BLaER1 treated with 17β-estradiol and CSF1 and Interleukin-3, amounts not matched to agents 10 nM and 100 nM (cell line): ENCODE measurements at regions not wholly inside any gene's neighbourhood (a gene's known extent, or its start where the extent isn't known, plus 50 kb on each side); places are given as distances from the start of the nearest gene placed in this dataset.

Experiments used
- H3K27ac ChIP-seq, 11 experiments: shearing (Covaris generic); formaldehyde crosslinking; 2 replicates each; pipeline ENCODE4 v1.8.1; 2022
- H3K27me3 ChIP-seq, 11 experiments: shearing (Covaris generic); formaldehyde crosslinking; 2 replicates each; pipeline ENCODE4 v1.8.1; 2022
- H3K36me3 ChIP-seq, 11 experiments: shearing (Covaris generic); formaldehyde crosslinking; 2 replicates each; pipeline ENCODE4 v1.8.1; 2022
- H3K4me1 ChIP-seq, 10 experiments: shearing (Covaris generic); formaldehyde crosslinking; 2 replicates each; pipeline ENCODE4 v1.8.1; 2022
- H3K4me2 ChIP-seq, 11 experiments: shearing (Covaris generic); formaldehyde crosslinking; 2 replicates each; pipeline ENCODE4 v1.8.1; 2022
- H3K4me3 ChIP-seq, 10 experiments: shearing (Covaris generic); formaldehyde crosslinking; 2 replicates each; pipeline ENCODE4 v1.8.1; 2022
- H3K9ac ChIP-seq, 11 experiments: shearing (Covaris generic); formaldehyde crosslinking; 2 replicates each; pipeline ENCODE4 v1.8.1; 2022
- H3K9me3 ChIP-seq, 11 experiments: shearing (Covaris generic); formaldehyde crosslinking; replicated peaks in 1 of 11; 2 replicates each; pipeline ENCODE4 v1.8.1; 2022
- H4K20me1 ChIP-seq, 11 experiments: shearing (Covaris generic); formaldehyde crosslinking; 2 replicates each; pipeline ENCODE4 v1.8.1; 2022
- Cebpa-rat ChIP-seq, 11 experiments: shearing (Covaris generic); IDR thresholded peaks; 2 replicates each; pipeline ENCODE4 v1.8.1; 2022

DNA sequence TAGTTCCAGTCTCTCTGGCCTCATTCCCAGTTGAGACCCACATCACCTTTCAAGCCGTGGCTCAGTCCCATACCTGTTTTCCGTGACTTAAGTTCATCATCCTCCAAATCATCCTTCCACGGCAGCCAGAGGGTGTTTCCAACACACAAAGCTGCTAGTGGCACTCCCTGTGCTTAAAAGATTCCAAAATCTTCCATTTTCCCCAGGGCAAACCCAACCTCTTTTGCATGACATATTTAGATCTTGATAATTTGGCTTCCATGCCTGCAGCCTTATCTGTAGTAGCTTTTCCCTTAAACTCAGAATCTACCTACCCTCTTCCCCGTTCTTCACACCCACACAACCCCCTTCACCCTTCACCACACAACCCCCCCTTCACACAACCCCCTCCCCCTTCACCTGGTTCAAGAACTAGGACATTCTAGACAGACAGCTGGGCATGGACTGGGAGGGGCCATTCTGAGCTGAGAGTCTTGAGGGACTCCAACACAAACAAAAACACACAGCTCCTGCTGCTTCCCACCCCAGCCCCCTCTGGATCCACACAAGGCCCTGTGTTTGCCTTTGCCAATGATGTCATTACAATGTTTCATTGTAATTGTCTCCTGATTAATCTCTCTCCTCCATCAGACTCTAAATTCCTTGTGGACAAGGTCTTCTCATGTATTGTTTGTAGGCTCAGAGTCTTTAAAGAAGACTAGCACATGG is 268.2 kb downstream of the SH3GL2 start:
- no peak overlapping the region for H3K9ac ChIP-seq
- H3K4me3 ChIP-seq, result no peak overlapping the region
- no peaks in the 10 kb centered on the region for H3K4me1 ChIP-seq
- no peaks in the 10 kb centered on the region for H3K27me3 ChIP-seq
- peaks cover 23 to 42% (median 36%) of the 10 kb centered on the region in 11 experiments for H3K9me3 ChIP-seq
- no peaks in the 10 kb centered on the region for H4K20me1 ChIP-seq
- no peak overlapping the region for H3K4me2 ChIP-seq
- no peak for TF ChIP-seq Cebpa-rat (IDR thresholded peaks at IDR 0.05)
- no peaks in the 10 kb centered on the region for H3K36me3 ChIP-seq
- H3K27ac ChIP-seq, result no peak overlapping the region

DNA sequence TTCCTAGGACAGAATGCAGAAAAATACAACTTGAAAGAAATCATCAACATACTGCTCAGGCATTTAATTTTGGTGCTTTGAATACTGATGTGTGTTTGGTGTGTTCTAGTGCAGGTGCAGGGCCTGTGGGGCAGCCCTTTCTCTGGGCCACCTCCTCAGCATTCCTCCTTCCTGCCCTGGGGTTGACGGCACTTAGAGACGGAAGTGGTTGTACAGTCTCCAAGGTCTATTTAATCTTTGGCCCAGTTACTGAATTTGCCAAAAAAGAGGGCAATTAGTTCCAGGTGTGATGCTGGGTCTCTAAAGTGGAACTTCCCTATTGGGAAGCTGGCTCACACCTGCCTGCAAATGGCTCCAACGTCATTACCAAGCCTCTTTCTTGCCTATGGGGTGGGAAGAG is 269.0 kb downstream of the SH3GL2 start:
- H3K9ac ChIP-seq, result no peak overlapping the region
- no peaks in the 10 kb centered on the region for H4K20me1 ChIP-seq
- no peak overlapping the region for H3K27ac ChIP-seq
- H3K4me2 ChIP-seq, result no peak overlapping the region
- H3K36me3 ChIP-seq, result no peaks in the 10 kb centered on the region
- H3K4me3 ChIP-seq, result no peak overlapping the region
- peaks cover 23 to 40% (median 36%) of the 10 kb centered on the region in 11 experiments for H3K9me3 ChIP-seq
- H3K4me1 ChIP-seq, result no peaks in the 10 kb centered on the region
- TF ChIP-seq Cebpa-rat (IDR thresholded peaks at IDR 0.05), result no peak
- H3K27me3 ChIP-seq, result no peaks in the 10 kb centered on the region

DNA sequence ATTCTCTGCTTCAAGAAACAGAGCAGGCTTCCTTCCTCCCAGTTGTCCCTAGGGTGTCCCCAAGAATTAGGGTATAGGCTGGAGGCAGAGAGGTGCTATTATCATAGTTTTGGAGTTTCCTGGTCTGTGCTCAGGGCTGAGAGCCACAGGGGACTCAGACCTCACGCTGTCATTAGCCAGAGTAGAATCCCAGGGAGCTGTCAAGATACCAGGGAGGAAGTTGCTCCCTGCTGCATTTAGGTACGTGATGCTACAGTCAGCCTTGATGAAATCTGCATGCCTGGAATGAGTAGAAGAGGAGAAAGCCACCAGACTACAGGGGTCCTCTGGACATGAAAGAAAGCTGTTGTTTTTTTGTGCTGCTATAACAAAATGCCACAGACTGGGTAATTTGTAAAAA is 273.2 kb downstream of the SH3GL2 start:
- no peak for TF ChIP-seq Cebpa-rat (IDR thresholded peaks at IDR 0.05)
- H3K27me3 ChIP-seq, result no peaks in the 10 kb centered on the region
- H3K27ac ChIP-seq, result no peak overlapping the region
- H3K4me1 ChIP-seq, result no peaks in the 10 kb centered on the region
- H3K4me2 ChIP-seq, result no peak overlapping the region
- no peaks in the 10 kb centered on the region for H3K9me3 ChIP-seq
- no peak overlapping the region for H3K9ac ChIP-seq
- no peak overlapping the region for H3K4me3 ChIP-seq
- H4K20me1 ChIP-seq, result no peaks in the 10 kb centered on the region
- no peaks in the 10 kb centered on the region for H3K36me3 ChIP-seq

DNA sequence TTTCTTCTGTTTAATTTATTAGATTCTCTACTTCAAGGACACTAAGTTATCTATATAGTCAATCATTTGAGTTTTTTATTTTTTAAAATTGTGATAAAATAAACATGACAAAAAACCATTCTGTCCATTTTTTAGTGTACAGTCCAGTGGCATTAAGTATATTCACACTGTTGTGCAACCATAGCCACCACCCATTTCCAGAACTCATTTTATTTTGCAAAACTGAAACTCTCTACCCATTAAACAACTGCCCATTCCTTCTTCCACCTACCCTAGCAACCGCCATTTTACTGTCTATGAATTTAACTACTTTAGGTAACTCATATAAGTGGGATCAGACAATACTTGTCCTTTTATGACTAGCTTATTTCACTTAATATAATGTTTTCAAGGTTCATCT is 275.6 kb downstream of the SH3GL2 start:
- H3K4me2 ChIP-seq, result no peak overlapping the region
- H3K27ac ChIP-seq, result no peak overlapping the region
- no peak overlapping the region for H3K9ac ChIP-seq
- H4K20me1 ChIP-seq, result no peaks in the 10 kb centered on the region
- no peak for TF ChIP-seq Cebpa-rat (IDR thresholded peaks at IDR 0.05)
- no peak overlapping the region for H3K4me3 ChIP-seq
- no peaks in the 10 kb centered on the region for H3K9me3 ChIP-seq
- H3K4me1 ChIP-seq, result no peaks in the 10 kb centered on the region
- H3K27me3 ChIP-seq, result peaks cover 0 to 4% (median 0%) of the 10 kb centered on the region in 11 experiments; a peak in 2 of 22 replicates
- H3K36me3 ChIP-seq, result no peaks in the 10 kb centered on the region

DNA sequence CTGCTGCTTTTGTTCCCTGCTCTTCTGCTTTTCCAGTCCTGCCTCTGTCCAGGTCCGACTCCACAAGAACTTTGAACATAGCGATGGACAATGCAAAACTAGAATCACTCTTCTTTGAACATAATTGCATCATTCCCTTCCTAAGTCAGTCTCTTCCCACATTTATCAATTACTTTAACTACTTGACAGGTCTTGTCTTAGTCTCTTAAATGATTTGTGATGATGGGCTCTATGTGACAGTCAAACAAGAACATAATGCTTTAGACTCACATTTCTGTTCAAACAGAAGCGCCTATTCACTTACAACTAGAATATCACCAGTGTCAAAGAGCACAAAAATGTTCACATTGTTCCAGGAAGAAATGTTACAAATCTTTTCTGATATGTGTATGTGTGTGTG is 278.1 kb downstream of the SH3GL2 start:
- H3K9me3 ChIP-seq, result no peaks in the 10 kb centered on the region
- H4K20me1 ChIP-seq, result no peaks in the 10 kb centered on the region
- H3K4me3 ChIP-seq, result no peak overlapping the region
- no peak overlapping the region for H3K9ac ChIP-seq
- no peaks in the 10 kb centered on the region for H3K4me1 ChIP-seq
- no peak overlapping the region for H3K27ac ChIP-seq
- no peak overlapping the region for H3K4me2 ChIP-seq
- no peaks in the 10 kb centered on the region for H3K36me3 ChIP-seq
- no peak for TF ChIP-seq Cebpa-rat (IDR thresholded peaks at IDR 0.05)
- H3K27me3 ChIP-seq, result peaks cover 0 to 5% (median 0%) of the 10 kb centered on the region in 11 experiments; a peak in 5 of 22 replicates

DNA sequence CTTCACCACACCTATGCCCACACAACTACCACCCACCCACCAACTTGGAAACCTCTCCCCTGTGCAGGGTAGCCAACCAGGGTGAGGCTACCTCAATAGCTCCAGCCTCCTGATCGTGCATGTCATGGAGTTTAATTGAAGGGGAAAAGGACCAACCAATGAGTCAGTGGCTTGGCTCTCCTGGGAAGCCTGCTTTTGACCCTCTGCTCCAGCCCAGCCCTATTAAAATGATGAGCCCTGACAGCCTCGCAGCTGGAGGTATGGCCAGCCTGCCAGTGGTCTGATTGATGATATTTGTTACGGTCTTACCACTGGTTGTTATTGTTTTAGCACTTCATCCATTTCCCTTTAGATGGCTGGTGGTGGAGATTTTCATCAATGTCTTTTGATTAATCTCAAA is 280.4 kb downstream of the SH3GL2 start:
- peaks cover 0 to 9% (median under 1%) of the 10 kb centered on the region in 11 experiments; a peak in 6 of 22 replicates for H3K27me3 ChIP-seq

DNA sequence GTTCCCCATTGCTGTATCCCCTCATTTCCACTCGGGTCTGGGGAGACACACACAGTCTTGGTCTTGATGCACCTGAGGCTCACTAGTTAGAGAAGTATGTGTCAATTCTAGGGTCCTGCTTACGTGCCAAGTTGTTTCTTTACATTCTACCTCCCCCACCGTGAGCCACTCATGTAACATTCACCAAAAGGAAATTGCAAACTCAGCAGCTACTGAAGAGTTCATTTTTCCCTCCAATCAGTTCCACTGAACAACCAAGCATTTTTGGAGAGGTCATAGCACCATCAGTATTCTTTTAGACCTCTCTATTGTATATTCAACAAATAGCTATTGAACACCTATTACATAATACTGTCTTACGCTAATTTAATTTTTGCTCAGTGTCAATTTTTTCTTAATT is 281.1 kb downstream of the SH3GL2 start:
- Histone ChIP-seq H3K9me3 (no peaks in the 10 kb centered on the region), H3K9ac (no peak overlapping the region), H3K4me2 (no peak overlapping the region), H3K36me3 (no peaks in the 10 kb centered on the region), H3K4me1 (peaks cover 0 to 10% (median 2%) of the 10 kb centered on the region in 10 experiments; a peak in 9 of 20 replicates), H3K4me3 (no peak overlapping the region), H3K27me3 (peaks cover 0 to 17% (median 5%) of the 10 kb centered on the region in 11 experiments; a peak in 7 of 22 replicates), H4K20me1 (no peaks in the 10 kb centered on the region), H3K27ac (no peak overlapping the region)
- no peak for TF ChIP-seq Cebpa-rat (IDR thresholded peaks at IDR 0.05)

More for the DNA sequence above, 280.4 kb downstream of the SH3GL2 start:
- H3K36me3 ChIP-seq, result no peaks in the 10 kb centered on the region
- no peaks in the 10 kb centered on the region for H3K9me3 ChIP-seq
- no peaks in the 10 kb centered on the region for H4K20me1 ChIP-seq
- H3K4me3 ChIP-seq, result no peak overlapping the region
- no peak overlapping the region for H3K9ac ChIP-seq
- no peak for TF ChIP-seq Cebpa-rat (IDR thresholded peaks at IDR 0.05)
- H3K4me1 ChIP-seq, result peaks cover 0 to 10% (median 2%) of the 10 kb centered on the region in 10 experiments; a peak in 9 of 20 replicates
- H3K27ac ChIP-seq, result no peak overlapping the region
- H3K4me2 ChIP-seq, result no peak overlapping the region

DNA sequence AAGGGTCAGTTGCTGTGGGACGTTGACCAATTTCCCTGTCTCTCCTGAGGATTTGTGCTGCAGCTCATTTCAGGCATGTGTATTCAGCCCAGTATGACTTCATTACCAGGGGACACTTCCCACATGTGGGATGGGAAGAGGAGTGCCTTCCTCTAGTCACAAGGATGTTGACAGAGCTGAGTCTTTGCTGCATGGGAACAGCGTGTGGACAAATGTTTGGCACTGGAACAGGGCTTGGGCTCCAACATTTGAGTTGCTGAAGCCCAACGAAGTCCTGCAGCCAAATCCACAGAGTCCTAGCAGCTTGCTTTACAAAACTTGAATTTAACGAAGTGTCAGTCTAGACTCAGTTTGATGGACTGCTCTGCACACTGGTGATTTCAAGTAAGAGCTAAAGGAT is 283.2 kb downstream of the SH3GL2 start:
- no peaks in the 10 kb centered on the region for H3K36me3 ChIP-seq

DNA sequence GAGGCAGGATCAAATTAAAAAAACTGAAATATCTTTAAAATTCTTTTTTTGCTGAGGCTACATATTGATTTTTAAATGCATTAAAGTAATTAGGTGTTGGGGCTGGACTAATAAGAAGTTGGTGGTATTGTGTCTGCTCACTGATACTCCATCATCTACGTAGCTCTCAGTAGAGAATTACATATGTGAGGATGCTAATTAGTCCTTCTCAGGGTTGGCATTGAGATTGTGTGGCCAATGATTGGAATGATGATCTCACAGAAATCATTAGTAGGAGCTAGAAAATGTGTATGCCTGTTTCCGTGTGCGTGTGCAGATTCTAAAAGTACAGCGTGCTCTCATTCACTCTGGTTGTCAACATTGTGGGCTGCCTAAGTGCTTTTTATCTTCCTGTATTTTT is 283.8 kb downstream of the SH3GL2 start:
- no peak for TF ChIP-seq Cebpa-rat (IDR thresholded peaks at IDR 0.05)
- Histone ChIP-seq H3K9ac (no peak overlapping the region), H4K20me1 (no peaks in the 10 kb centered on the region), H3K9me3 (no peaks in the 10 kb centered on the region), H3K36me3 (no peaks in the 10 kb centered on the region), H3K4me3 (no peak overlapping the region), H3K27ac (no peak overlapping the region), H3K4me1 (peaks cover 0 to 10% (median 2%) of the 10 kb centered on the region in 10 experiments; a peak in 9 of 20 replicates), H3K4me2 (peak overlapping the region in 1 of 11 experiments; percentile 3; a peak in 4 of 22 replicates), H3K27me3 (peaks cover 0 to 26% (median 7%) of the 10 kb centered on the region in 11 experiments; a peak in 8 of 22 replicates)

More for the DNA sequence above, 283.2 kb downstream of the SH3GL2 start:
- Histone ChIP-seq H3K9me3 (no peaks in the 10 kb centered on the region), H3K4me1 (peaks cover 0 to 10% (median 2%) of the 10 kb centered on the region in 10 experiments; a peak in 9 of 20 replicates), H3K27me3 (peaks cover 0 to 26% (median 7%) of the 10 kb centered on the region in 11 experiments; a peak in 8 of 22 replicates), H4K20me1 (no peaks in the 10 kb centered on the region), H3K27ac (no peak overlapping the region), H3K4me3 (no peak overlapping the region), H3K4me2 (no peak overlapping the region), H3K9ac (no peak overlapping the region)
- no peak for TF ChIP-seq Cebpa-rat (IDR thresholded peaks at IDR 0.05)
